Glutamatergic neuron (in vitro differentiated cells): ENCODE measurements at regions not wholly inside any gene's neighbourhood (a gene's known extent, or its start where the extent isn't known, plus 50 kb on each side); places are given as distances from the start of the nearest gene placed in this dataset.
"Not testable (repeated sequence)": the region's sequence is repeated elsewhere in the genome, so short reads cannot be mapped to it uniquely, and the experiment has no call there.

Experiments used
- DNase-seq: peaks from one replicate; pipeline ENCODE4 v3.0.0; 2022
- H3K27ac Mint-ChIP-seq: one replicate; pipeline ENCODE4 v1.8.0; 2020; ENCODE audit warnings: mild to moderate bottlenecking, mixed read lengths, inconsistent platforms; ENCODE audit not compliant: unreplicated experiment
- H3K27me3 Mint-ChIP-seq: one replicate; pipeline ENCODE4 v1.8.0; 2020; ENCODE audit warnings: mild to moderate bottlenecking, moderate library complexity, mixed read lengths, inconsistent platforms; ENCODE audit not compliant: unreplicated experiment
- H3K36me3 Mint-ChIP-seq: one replicate; pipeline ENCODE4 v1.8.0; 2020; ENCODE audit warnings: mild to moderate bottlenecking, mixed read lengths, inconsistent platforms; ENCODE audit not compliant: unreplicated experiment
- H3K4me1 Mint-ChIP-seq: one replicate; pipeline ENCODE4 v1.8.0; 2020; ENCODE audit warnings: mild to moderate bottlenecking, low read depth, mixed read lengths, inconsistent platforms; ENCODE audit not compliant: unreplicated experiment
- H3K4me3 Mint-ChIP-seq: one replicate; pipeline ENCODE4 v1.8.0; 2020; ENCODE audit warnings: mild to moderate bottlenecking, mixed read lengths, inconsistent platforms; ENCODE audit not compliant: unreplicated experiment
- H3K9me3 Mint-ChIP-seq: one replicate; pipeline ENCODE4 v1.8.0; 2020; ENCODE audit warnings: mild to moderate bottlenecking, moderate library complexity, mixed read lengths, inconsistent platforms; ENCODE audit not compliant: unreplicated experiment
- CTCF ChIP-seq: fragments of 200-600 bp; sonication (generic); IDR thresholded peaks from one replicate; pipeline ENCODE4 v1.5.0; 2021; ENCODE audit not compliant: partially characterized antibody, unreplicated experiment

DNA sequence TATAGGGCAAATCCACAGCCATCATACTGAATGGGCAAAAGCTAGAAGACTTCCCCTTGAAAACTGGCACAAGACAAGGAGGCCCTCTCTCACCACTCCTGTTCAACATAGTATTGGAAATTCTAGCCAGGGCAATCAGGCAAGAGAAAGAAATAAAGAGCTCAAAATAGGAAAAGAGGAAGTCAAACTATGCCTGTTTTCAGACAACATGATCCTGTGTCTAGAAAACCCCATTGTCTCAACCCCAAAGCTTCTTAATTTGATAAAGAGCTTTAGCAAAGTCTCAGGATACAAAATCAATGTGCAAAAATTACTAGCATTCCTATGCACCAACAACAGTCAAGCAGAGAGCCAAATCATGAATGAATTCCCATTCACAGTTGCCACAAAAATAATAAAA, 160.3 kb downstream of the CXXC4 start:
- H3K4me3 Mint-ChIP-seq: no peak overlapping the region
- DNase-seq: no peak
- H3K27me3 Mint-ChIP-seq: no peaks in the 10 kb centered on the region
- H3K36me3 Mint-ChIP-seq: no peaks in the 10 kb centered on the region
- no peaks in the 10 kb centered on the region for H3K9me3 Mint-ChIP-seq
- no peak for TF ChIP-seq CTCF
- H3K4me1 Mint-ChIP-seq: no peaks in the 10 kb centered on the region
- no peak overlapping the region for H3K27ac Mint-ChIP-seq

DNA sequence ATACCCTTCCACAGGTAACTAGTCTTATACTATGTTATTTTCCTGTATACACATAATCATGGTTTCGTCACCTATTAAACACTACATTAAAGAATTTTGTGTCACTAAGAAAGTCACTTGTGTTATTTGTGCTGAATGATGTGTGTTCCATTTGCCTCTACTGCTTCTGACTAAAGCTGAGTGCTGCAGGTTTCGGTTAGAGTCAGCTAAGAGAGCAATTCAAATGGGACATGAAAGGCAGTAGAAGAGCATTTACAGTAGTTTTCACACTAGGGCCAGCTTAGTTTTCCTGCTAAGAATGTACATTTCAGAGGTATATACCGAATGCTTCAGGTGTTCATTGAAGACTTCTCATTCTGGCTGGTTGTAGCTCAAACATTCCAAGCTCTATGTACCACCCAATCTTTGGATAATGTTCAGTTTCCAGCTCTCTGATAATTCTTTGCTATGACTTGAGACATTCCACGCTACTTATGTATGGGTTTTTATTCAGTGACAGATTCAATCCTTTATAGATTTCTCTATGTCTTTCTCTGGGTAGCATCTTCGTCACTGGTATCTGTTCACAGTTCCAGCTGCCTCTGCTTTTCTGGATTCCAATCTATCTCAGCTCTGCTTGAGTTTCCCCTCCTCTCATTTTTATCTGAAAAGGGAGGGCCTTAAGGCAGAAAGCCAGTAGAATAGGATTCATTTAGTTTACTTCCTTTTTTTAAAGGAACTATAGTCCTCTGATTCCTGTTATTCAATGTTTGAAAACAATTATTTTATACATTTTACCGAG, 164.4 kb downstream of the CXXC4 start:
- Mint-ChIP-seq H3K27me3 (no peaks in the 10 kb centered on the region), H3K4me3 (no peak overlapping the region), H3K9me3 (no peaks in the 10 kb centered on the region), H3K27ac (no peak overlapping the region), H3K36me3 (no peaks in the 10 kb centered on the region), H3K4me1 (no peaks in the 10 kb centered on the region)
- TF ChIP-seq CTCF: no peak
- no peak for DNase-seq

DNA sequence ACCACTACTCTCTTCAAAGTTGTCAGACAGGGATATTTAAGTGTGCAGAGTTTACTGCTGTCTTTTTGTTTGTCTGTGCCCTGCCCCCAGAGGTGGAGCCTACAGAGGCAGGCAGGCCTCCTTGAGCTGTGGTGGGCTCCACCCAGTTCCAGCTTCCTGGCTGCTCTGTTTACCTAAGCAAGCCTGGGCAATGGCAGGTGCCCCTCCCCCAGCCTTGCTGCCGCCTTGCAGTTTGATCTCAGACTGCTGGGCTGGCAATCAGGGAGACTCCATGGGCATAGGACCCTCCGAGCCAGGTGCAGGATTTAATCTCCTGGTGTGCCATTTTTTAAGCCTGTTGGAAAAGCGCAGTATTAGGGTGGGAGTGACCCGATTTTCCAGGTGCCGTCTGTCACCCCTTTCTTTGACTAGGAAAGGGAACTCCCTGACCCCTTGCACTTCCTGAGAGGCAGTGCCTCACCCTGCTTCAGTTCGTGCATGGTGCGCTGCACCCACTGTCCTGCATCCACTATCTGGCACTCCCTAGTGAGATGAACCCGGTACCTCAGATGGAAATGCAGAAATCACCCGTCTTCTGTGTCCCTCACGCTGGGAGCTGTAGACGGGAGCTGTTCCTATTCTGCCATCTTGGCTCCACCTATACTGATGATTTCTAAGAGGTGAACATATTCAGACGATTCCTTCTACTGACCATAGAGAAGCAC, 167.6 kb downstream of the CXXC4 start:
- H3K27ac Mint-ChIP-seq: not testable (repeated sequence)

GRCh38 chr4:104302731-104303130, 192.0 kb downstream of the CXXC4 start:
- no peak for TF ChIP-seq CTCF
- Mint-ChIP-seq H3K27ac (no peak overlapping the region), H3K4me1 (no peaks in the 10 kb centered on the region), H3K4me3 (no peak overlapping the region), H3K27me3 (no peaks in the 10 kb centered on the region), H3K36me3 (no peaks in the 10 kb centered on the region), H3K9me3 (no peaks in the 10 kb centered on the region)
- DNase-seq: no peak

More for the DNA sequence above, 167.6 kb downstream of the CXXC4 start:
- H3K27me3 Mint-ChIP-seq, H3K4me1 Mint-ChIP-seq, H3K9me3 Mint-ChIP-seq, H3K4me3 Mint-ChIP-seq, H3K36me3 Mint-ChIP-seq, DNase-seq: not testable (repeated sequence)

DNA sequence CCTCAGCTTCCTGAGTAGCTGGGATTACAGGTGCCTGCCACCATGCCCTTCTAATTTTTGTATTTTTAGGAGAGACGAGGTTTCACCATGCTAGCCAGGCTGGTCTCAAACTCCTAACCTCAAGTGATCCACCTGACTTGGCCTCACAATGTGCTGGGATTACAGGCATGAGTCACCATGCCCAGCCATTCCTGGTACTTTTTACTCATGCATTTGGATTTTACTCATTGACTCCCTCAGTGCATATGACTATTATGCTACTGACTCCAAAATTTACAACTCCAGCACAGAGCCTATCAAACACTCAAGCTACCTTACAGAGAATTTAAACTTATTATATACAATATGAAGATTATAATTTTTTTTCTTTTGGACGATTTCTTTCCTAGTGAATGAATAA, 199.9 kb downstream of the CXXC4 start:
- no peak for TF ChIP-seq CTCF
- no peak overlapping the region for H3K27ac Mint-ChIP-seq
- DNase-seq: no peak
- no peaks in the 10 kb centered on the region for H3K36me3 Mint-ChIP-seq
- H3K4me1 Mint-ChIP-seq: no peaks in the 10 kb centered on the region
- H3K27me3 Mint-ChIP-seq: no peaks in the 10 kb centered on the region
- H3K4me3 Mint-ChIP-seq: no peak overlapping the region
- peaks cover 2% of the 10 kb centered on the region for H3K9me3 Mint-ChIP-seq
